ENCODE measurements at regions not wholly inside any gene's neighbourhood (a gene's known extent, or its start where the extent isn't known, plus 50 kb on each side); places are given as distances from the start of the nearest gene placed in this dataset.
A peak's percentile ranks its signal among the peaks of the same experiment; 100 is the strongest.
"Not testable (repeated sequence)": the region's sequence is repeated elsewhere in the genome, so short reads cannot be mapped to it uniquely, and the experiment has no call there.

GRCh38 chr5:125070961-125071360 is 324.5 kb upstream of the ZNF608 start:
- peaks cover 48% of the 10 kb centered on the region for H3K9me3 ChIP-seq (ENCODE audit: control insufficient read depth, low read length)
- no peak overlapping the region for H3K4me3 Mint-ChIP-seq
- peaks cover 51% of the 10 kb centered on the region for H3K9me3 Mint-ChIP-seq
- no peak overlapping the region for H3K27ac ChIP-seq (ENCODE audit: low read depth, low read length)
- H3K27ac Mint-ChIP-seq: no peak overlapping the region
- H3K36me3 ChIP-seq (ENCODE audit: control insufficient read depth, insufficient read depth, low read length): no peaks in the 10 kb centered on the region
- DNase-seq: no peak
- H3K4me3 ChIP-seq (ENCODE audit: low read length): no peak overlapping the region
- no peaks in the 10 kb centered on the region for H3K27me3 Mint-ChIP-seq (ENCODE audit: insufficient read depth)
- H3K9ac ChIP-seq (ENCODE audit: extremely low read depth, low read length, poor library complexity, severe bottlenecking): no peak overlapping the region
- no peak for TF ChIP-seq CTCF (conservative IDR thresholded peaks at IDR 0.05)
- H3K4me1 Mint-ChIP-seq: no peaks in the 10 kb centered on the region
- no peaks in the 10 kb centered on the region for H3K27me3 ChIP-seq (ENCODE audit: control insufficient read depth, insufficient read depth, low read length, poor library complexity, severe bottlenecking)
- 89 to 95% methylated on average over 3 of the region's 3 CpGs for WGBS, 2 experiments (ENCODE audit: insufficient coverage in 1 of 2, insufficient read length in 1 of 2)
- H3K4me1 ChIP-seq (ENCODE audit: control insufficient read depth, insufficient read depth, low read length): no peaks in the 10 kb centered on the region
- peaks cover 5% of the 10 kb centered on the region for H3K36me3 Mint-ChIP-seq (ENCODE audit: low read depth)

GRCh38 chr5:125073090-125073489 is 326.7 kb upstream of the ZNF608 start:
- WGBS, 2 experiments (ENCODE audit: insufficient coverage in 1 of 2, insufficient read length in 1 of 2): 73% methylated on average over 1 of the region's 1 CpG; no CpG with 5 or more reads in 1 of the 2 experiments
- no peaks in the 10 kb centered on the region for H3K4me1 ChIP-seq (ENCODE audit: control insufficient read depth, insufficient read depth, low read length)
- no peaks in the 10 kb centered on the region for H3K36me3 ChIP-seq (ENCODE audit: control insufficient read depth, insufficient read depth, low read length)
- H3K9me3 ChIP-seq (ENCODE audit: control insufficient read depth, low read length): peaks cover 55% of the 10 kb centered on the region
- TF ChIP-seq CTCF (conservative IDR thresholded peaks at IDR 0.05): no peak
- no peaks in the 10 kb centered on the region for H3K27me3 Mint-ChIP-seq (ENCODE audit: insufficient read depth)
- no peaks in the 10 kb centered on the region for H3K4me1 Mint-ChIP-seq
- no peaks in the 10 kb centered on the region for H3K27me3 ChIP-seq (ENCODE audit: control insufficient read depth, insufficient read depth, low read length, poor library complexity, severe bottlenecking)
- H3K36me3 Mint-ChIP-seq (ENCODE audit: low read depth): peaks cover 5% of the 10 kb centered on the region
- H3K27ac Mint-ChIP-seq: no peak overlapping the region
- peak overlapping the region; percentile 41 for H3K4me3 ChIP-seq (ENCODE audit: low read length)
- no peak overlapping the region for H3K9ac ChIP-seq (ENCODE audit: extremely low read depth, low read length, poor library complexity, severe bottlenecking)
- peaks cover 67% of the 10 kb centered on the region for H3K9me3 Mint-ChIP-seq
- no peak overlapping the region for H3K27ac ChIP-seq (ENCODE audit: low read depth, low read length)
- DNase-seq: no peak
- H3K4me3 Mint-ChIP-seq: no peak overlapping the region

GRCh38 chr5:125075567-125075966 is 329.1 kb upstream of the ZNF608 start:
- no peaks in the 10 kb centered on the region for H3K27me3 ChIP-seq (ENCODE audit: control insufficient read depth, insufficient read depth, low read length, poor library complexity, severe bottlenecking)
- H3K4me1 ChIP-seq (ENCODE audit: control insufficient read depth, insufficient read depth, low read length): no peaks in the 10 kb centered on the region
- H3K9ac ChIP-seq (ENCODE audit: extremely low read depth, low read length, poor library complexity, severe bottlenecking): no peak overlapping the region
- Mint-ChIP-seq H3K4me3 (no peak overlapping the region), H3K27me3 (ENCODE audit: insufficient read depth) (no peaks in the 10 kb centered on the region), H3K9me3 (peaks cover 59% of the 10 kb centered on the region), H3K4me1 (no peaks in the 10 kb centered on the region), H3K36me3 (ENCODE audit: low read depth) (peaks cover 2% of the 10 kb centered on the region), H3K27ac (no peak overlapping the region)
- DNase-seq: no peak
- TF ChIP-seq CTCF (conservative IDR thresholded peaks at IDR 0.05): no peak
- no peak overlapping the region for H3K27ac ChIP-seq (ENCODE audit: low read depth, low read length)
- H3K9me3 ChIP-seq (ENCODE audit: control insufficient read depth, low read length): peaks cover 53% of the 10 kb centered on the region
- 80 to 88% methylated on average over 1 to 2 of the region's 2 CpGs for WGBS, 2 experiments (ENCODE audit: insufficient coverage in 1 of 2, insufficient read length in 1 of 2)
- no peak overlapping the region for H3K4me3 ChIP-seq (ENCODE audit: low read length)
- no peaks in the 10 kb centered on the region for H3K36me3 ChIP-seq (ENCODE audit: control insufficient read depth, insufficient read depth, low read length)

- 90 to 96% methylated on average over 3 to 5 of the region's 5 CpGs for WGBS, 2 experiments (ENCODE audit: insufficient coverage in 1 of 2, insufficient read length in 1 of 2)
- not testable (repeated sequence) for H3K4me3 Mint-ChIP-seq; H3K4me1 ChIP-seq (ENCODE audit: control insufficient read depth, insufficient read depth, low read length)
These were observed 332.6 kb upstream of the ZNF608 start for GRCh38 chr5:125079028-125079427.

More at GRCh38 chr5:125079028-125079427, 332.6 kb upstream of the ZNF608 start:
- peaks cover 23% of the 10 kb centered on the region for H3K9me3 ChIP-seq (ENCODE audit: control insufficient read depth, low read length)
- H3K27ac Mint-ChIP-seq; H3K4me1 Mint-ChIP-seq; H3K27ac ChIP-seq (ENCODE audit: low read depth, low read length); H3K9ac ChIP-seq (ENCODE audit: extremely low read depth, low read length, poor library complexity, severe bottlenecking); H3K36me3 ChIP-seq (ENCODE audit: control insufficient read depth, insufficient read depth, low read length); H3K36me3 Mint-ChIP-seq (ENCODE audit: low read depth); H3K27me3 Mint-ChIP-seq (ENCODE audit: insufficient read depth); H3K27me3 ChIP-seq (ENCODE audit: control insufficient read depth, insufficient read depth, low read length, poor library complexity, severe bottlenecking); DNase-seq; H3K4me3 ChIP-seq (ENCODE audit: low read length): not testable (repeated sequence)
- H3K9me3 Mint-ChIP-seq: peaks cover 31% of the 10 kb centered on the region
